Keratinocyte (primary cell): ENCODE measurements at regions not wholly inside any gene's neighbourhood (a gene's known extent, or its start where the extent isn't known, plus 50 kb on each side); places are given as distances from the start of the nearest gene placed in this dataset.

Experiments used
- DNase-seq: peaks from one replicate; pipeline ENCODE4 v3.0.0-alpha.2; 2011; ENCODE audit warnings: low read depth, missing footprints, low spot score
- FAIRE-seq: peaks from 2 replicates; lab custom pipeline; 2011; peaks lifted over from hg19 to GRCh38; lab: Jason Lieb, UNC
- H2AFZ ChIP-seq: 2 replicates; pipeline ENCODE4 v1.6.0; 2012; ENCODE audit warnings: low read length, control low read depth, inconsistent platforms; ENCODE audit not compliant: control insufficient read depth
- H3K27ac ChIP-seq: 2 replicates; pipeline ENCODE4 v1.5.1; 2011; ENCODE audit warnings: low read length; ENCODE audit not compliant: control insufficient read depth, insufficient read depth
- H3K27me3 ChIP-seq: 3 replicates; pipeline ENCODE4 v1.6.0; 2011; ENCODE audit warnings: low read length; ENCODE audit not compliant: control insufficient read depth, insufficient read depth; ENCODE audit errors: extremely low read depth
- H3K36me3 ChIP-seq, 2 experiments: 2 replicates in 1 of 2; 3 replicates in 1 of 2; pipeline ENCODE4 v1.5.1; 2011; ENCODE audit warnings: low read length in 2 of 2, mild to moderate bottlenecking in 1 of 2; ENCODE audit not compliant: control insufficient read depth in 2 of 2, insufficient read depth in 2 of 2; ENCODE audit errors: extremely low read depth in 1 of 2
- H3K4me1 ChIP-seq: 3 replicates; pipeline ENCODE4 v1.5.1; 2011; ENCODE audit warnings: low read length; ENCODE audit not compliant: control insufficient read depth, insufficient read depth; ENCODE audit errors: extremely low read depth
- H3K4me2 ChIP-seq: 3 replicates; pipeline ENCODE4 v1.6.0; 2011; ENCODE audit warnings: low read depth, low read length; ENCODE audit not compliant: control insufficient read depth, insufficient read depth; ENCODE audit errors: extremely low read depth
- H3K4me3 ChIP-seq, 3 experiments: fragments of 200-600 bp in 1 of 3; sonication (generic) in 1 of 3; 2 replicates in 2 of 3; 3 replicates in 1 of 3; pipeline ENCODE4 v1.5.1; 2011 to 2016; ENCODE audit warnings: low read length in 3 of 3, mild to moderate bottlenecking in 3 of 3, control low read depth in 2 of 3, inconsistent platforms in 1 of 3, low read depth in 1 of 3, mixed read lengths in 1 of 3, mixed run types in 1 of 3, moderate library complexity in 1 of 3; ENCODE audit not compliant: control insufficient read depth in 2 of 3, insufficient read depth in 2 of 3; ENCODE audit errors: extremely low read depth in 1 of 3
- H3K79me2 ChIP-seq: 2 replicates; pipeline ENCODE4 v1.6.0; 2012; ENCODE audit warnings: low read length; ENCODE audit not compliant: control insufficient read depth, insufficient read depth
- H3K9ac ChIP-seq: 3 replicates; pipeline ENCODE4 v1.6.0; 2011; ENCODE audit warnings: low read length; ENCODE audit not compliant: control insufficient read depth, insufficient read depth; ENCODE audit errors: extremely low read depth
- H3K9me1 ChIP-seq: 3 replicates; pipeline ENCODE4 v1.6.0; 2011; ENCODE audit warnings: low read length; ENCODE audit not compliant: control insufficient read depth, insufficient read depth; ENCODE audit errors: extremely low read depth
- H3K9me3 ChIP-seq: 2 replicates; pipeline ENCODE4 v1.5.1; 2012; ENCODE audit warnings: low read depth, low read length; ENCODE audit not compliant: control insufficient read depth
- H4K20me1 ChIP-seq: 3 replicates; pipeline ENCODE4 v1.6.0; 2011; ENCODE audit warnings: low read length; ENCODE audit not compliant: control insufficient read depth, insufficient read depth; ENCODE audit errors: extremely low read depth
- EZH2 ChIP-seq: IDR thresholded peaks from one replicate; pipeline ENCODE4 v1.6.1; 2012; ENCODE audit warnings: inconsistent platforms, mild to moderate bottlenecking, low read length, moderate library complexity
- dilution Hi-C: fragments of 300-500 bp; cut with MboI; formaldehyde crosslinking; loops from one replicate; pipeline ENCODE4 v1.7.0; 2020; ENCODE audit warnings: low sequenced_read_pairs; ENCODE audit not compliant: extremely low pct_ligation_motif_present
- TF ChIP-seq, protein P1 (sequence below), 3 experiments: IDR thresholded peaks in 1 of 3; conservative IDR thresholded peaks in 1 of 3; optimal IDR thresholded peaks in 1 of 3; 2 replicates in 2 of 3; 3 replicates in 1 of 3; pipeline versions ENCODE3 to v1.5.1; 2011; ENCODE audit warnings: low read length in 3 of 3, mild to moderate bottlenecking in 3 of 3, moderate library complexity in 2 of 3, control low read depth in 1 of 3, inconsistent platforms in 1 of 3; ENCODE audit not compliant: insufficient read depth in 2 of 3; ENCODE audit errors: extremely low read depth in 1 of 3

DNA sequence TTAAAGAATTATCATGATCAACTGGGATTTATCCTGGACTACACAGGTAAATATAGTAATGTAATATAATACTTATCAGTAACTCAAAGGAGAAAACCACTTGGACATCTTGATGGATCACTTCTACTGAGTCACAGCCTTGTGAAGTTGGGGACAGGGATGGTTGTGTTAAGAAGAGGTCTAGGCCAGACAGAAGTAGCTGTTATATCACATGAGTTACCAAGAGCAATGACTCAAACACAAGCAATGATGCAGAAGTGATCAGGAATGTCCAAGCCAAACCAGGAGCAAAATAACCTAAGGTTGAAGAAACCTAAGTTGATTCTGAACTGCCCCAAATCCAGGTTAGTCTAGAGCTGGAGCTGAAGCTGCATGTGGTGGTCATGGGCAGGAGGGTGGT, 424.5 kb upstream of the DAB1 start:
- TF ChIP-seq, protein P1, sequence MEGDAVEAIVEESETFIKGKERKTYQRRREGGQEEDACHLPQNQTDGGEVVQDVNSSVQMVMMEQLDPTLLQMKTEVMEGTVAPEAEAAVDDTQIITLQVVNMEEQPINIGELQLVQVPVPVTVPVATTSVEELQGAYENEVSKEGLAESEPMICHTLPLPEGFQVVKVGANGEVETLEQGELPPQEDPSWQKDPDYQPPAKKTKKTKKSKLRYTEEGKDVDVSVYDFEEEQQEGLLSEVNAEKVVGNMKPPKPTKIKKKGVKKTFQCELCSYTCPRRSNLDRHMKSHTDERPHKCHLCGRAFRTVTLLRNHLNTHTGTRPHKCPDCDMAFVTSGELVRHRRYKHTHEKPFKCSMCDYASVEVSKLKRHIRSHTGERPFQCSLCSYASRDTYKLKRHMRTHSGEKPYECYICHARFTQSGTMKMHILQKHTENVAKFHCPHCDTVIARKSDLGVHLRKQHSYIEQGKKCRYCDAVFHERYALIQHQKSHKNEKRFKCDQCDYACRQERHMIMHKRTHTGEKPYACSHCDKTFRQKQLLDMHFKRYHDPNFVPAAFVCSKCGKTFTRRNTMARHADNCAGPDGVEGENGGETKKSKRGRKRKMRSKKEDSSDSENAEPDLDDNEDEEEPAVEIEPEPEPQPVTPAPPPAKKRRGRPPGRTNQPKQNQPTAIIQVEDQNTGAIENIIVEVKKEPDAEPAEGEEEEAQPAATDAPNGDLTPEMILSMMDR (optimal IDR thresholded peaks at IDR 0.05 in 1 of 3, IDR thresholded peaks at IDR 0.05 in 1 of 3, conservative IDR thresholded peaks at IDR 0.05 in 1 of 3; ENCODE audit: extremely low read depth in 1 of 3, insufficient read depth in 2 of 3, low read length in 3 of 3), result no peak
- no peak for TF ChIP-seq EZH2
- DNase-seq, result no peak

DNA sequence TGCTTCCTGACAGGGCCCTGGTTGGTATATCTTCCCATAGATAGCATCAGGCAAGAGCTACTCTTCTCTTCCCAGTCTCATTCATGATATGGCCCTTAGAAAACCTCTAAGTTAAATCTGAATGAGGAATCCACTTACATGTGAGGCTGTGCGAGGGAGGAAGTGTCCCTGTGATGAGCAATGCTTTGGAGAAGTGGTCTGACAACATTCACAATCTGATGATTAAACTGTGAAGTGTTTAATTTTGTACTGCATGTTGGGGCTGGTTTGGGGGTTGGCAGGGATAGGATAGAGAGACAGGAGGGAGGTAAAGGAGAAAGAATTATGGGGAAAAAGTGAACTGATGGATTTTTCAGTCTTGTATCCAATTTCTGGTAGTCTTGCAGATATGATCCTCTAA, 421.2 kb upstream of the DAB1 start:
- TF ChIP-seq, protein P1 (optimal IDR thresholded peaks at IDR 0.05 in 1 of 3, IDR thresholded peaks at IDR 0.05 in 1 of 3, conservative IDR thresholded peaks at IDR 0.05 in 1 of 3; ENCODE audit: extremely low read depth in 1 of 3, insufficient read depth in 2 of 3, low read length in 3 of 3), result no peak
- no peak for TF ChIP-seq EZH2
- H3K27me3 ChIP-seq, result no peaks in the 10 kb centered on the region
- dilution Hi-C loops, result no loop called here
- no peak overlapping the region for H2AFZ ChIP-seq
- H3K4me3 ChIP-seq, result peak overlapping the region in 1 of 3 experiments; percentile 33
- peak overlapping the region; percentile 85 for H3K27ac ChIP-seq
- peak overlapping the region; percentile 33 for H3K9ac ChIP-seq
- peak; percentile 95 for FAIRE-seq
- no peaks in the 10 kb centered on the region for H3K79me2 ChIP-seq
- H4K20me1 ChIP-seq, result no peaks in the 10 kb centered on the region
- no peaks in the 10 kb centered on the region for H3K36me3 ChIP-seq
- peaks cover 53% of the 10 kb centered on the region for H3K4me1 ChIP-seq
- H3K9me3 ChIP-seq, result peaks cover 7% of the 10 kb centered on the region
- no peaks in the 10 kb centered on the region for H3K9me1 ChIP-seq
- peak; percentile 73 for DNase-seq
- H3K4me2 ChIP-seq, result peak overlapping the region; percentile 75

More for the DNA sequence above, 424.5 kb upstream of the DAB1 start:
- H3K4me1 ChIP-seq, result peaks cover 43% of the 10 kb centered on the region
- FAIRE-seq, result peak; percentile 74
- no peak overlapping the region for H3K4me3 ChIP-seq
- no peaks in the 10 kb centered on the region for H3K9me3 ChIP-seq
- dilution Hi-C loops, result no loop called here
- no peak overlapping the region for H3K9ac ChIP-seq
- H3K9me1 ChIP-seq, result no peaks in the 10 kb centered on the region
- H3K27ac ChIP-seq, result peak overlapping the region; percentile 8
- H2AFZ ChIP-seq, result peak overlapping the region; percentile 37
- H4K20me1 ChIP-seq, result no peaks in the 10 kb centered on the region
- no peaks in the 10 kb centered on the region for H3K36me3 ChIP-seq
- H3K27me3 ChIP-seq, result no peaks in the 10 kb centered on the region
- H3K4me2 ChIP-seq, result no peak overlapping the region
- no peaks in the 10 kb centered on the region for H3K79me2 ChIP-seq
